Astrocyte (in vitro differentiated cells and primary cell): ENCODE measurements at regions not wholly inside any gene's neighbourhood (a gene's known extent, or its start where the extent isn't known, plus 50 kb on each side); places are given as distances from the start of the nearest gene placed in this dataset.

ENCODE experiments used
- CTCF ChIP-seq: IDR thresholded peaks from 2 replicates; pipeline ENCODE4 v1.5.1; 2011; ENCODE audit warnings: low read depth, mild to moderate bottlenecking, inconsistent platforms, low read length, moderate library complexity; ENCODE audit not compliant: insufficient read depth
- EZH2 ChIP-seq: IDR thresholded peaks from 2 replicates; pipeline ENCODE4 v1.6.1; 2012; ENCODE audit warnings: mild to moderate bottlenecking, low read length, inconsistent platforms; ENCODE audit not compliant: insufficient read depth

GRCh38 chr6:6901945-6902344 is 205.8 kb upstream of the RREB1 start:
- TF ChIP-seq CTCF (no peak), EZH2 (no peak)
